ENCODE measurements at regions not wholly inside any gene's neighbourhood (a gene's known extent, or its start where the extent isn't known, plus 50 kb on each side); places are given as distances from the start of the nearest gene placed in this dataset.

GRCh38 chr2:8440029-8440778 lies 241.7 kb upstream of the ID2 start:
- Histone ChIP-seq H3K36me3 (ENCODE audit: control insufficient read depth in 2 of 2, insufficient read depth in 1 of 2, low read length in 2 of 2) (no peaks in the 10 kb centered on the region), H3K4me3 (ENCODE audit: low read depth, low read length) (no peak overlapping the region), H3K27ac (ENCODE audit: extremely low read depth, low read depth, low read length) (no peak overlapping the region), H3K9me3 (ENCODE audit: control insufficient read depth, insufficient read depth, low read depth, low read length) (no peaks in the 10 kb centered on the region), H3K4me1 (ENCODE audit: control insufficient read depth, insufficient read depth, low read length) (no peaks in the 10 kb centered on the region)
- TF ChIP-seq KLF1 (tag by site-specific recombination; IDR thresholded peaks at IDR 0.05) (no peak), ZNF560 (tag by site-specific recombination; IDR thresholded peaks at IDR 0.05; ENCODE audit: borderline replicate concordance) (no peak), ZNF423 (tag by site-specific recombination; IDR thresholded peaks at IDR 0.05) (no peak), ZBTB17 (tag by site-specific recombination; IDR thresholded peaks at IDR 0.05) (no peak), WT1 (tag by site-specific recombination; IDR thresholded peaks at IDR 0.05) (no peak), ZNF768 (tag by site-specific recombination; IDR thresholded peaks at IDR 0.05) (no peak), ZNF426 (tag by site-specific recombination; IDR thresholded peaks at IDR 0.05) (no peak), ZNF629 (tag by site-specific recombination; IDR thresholded peaks at IDR 0.05) (no peak), ZBTB48 (tag by site-specific recombination; IDR thresholded peaks at IDR 0.05) (no peak), ZNF76 (tag by site-specific recombination; IDR thresholded peaks at IDR 0.05; ENCODE audit: borderline replicate concordance, low read depth) (no peak), ZNF654 (tag by site-specific recombination; IDR thresholded peaks at IDR 0.05; ENCODE audit: low read depth) (no peak), ZNF701 (tag by site-specific recombination; IDR thresholded peaks at IDR 0.05) (no peak), ZNF391 (tag by site-specific recombination; IDR thresholded peaks at IDR 0.05; ENCODE audit: borderline replicate concordance, low read depth) (no peak), BCL11A (tag by site-specific recombination; IDR thresholded peaks at IDR 0.05; ENCODE audit: low read depth) (no peak), ZNF596 (tag by site-specific recombination; IDR thresholded peaks at IDR 0.05) (no peak)
- TF ChIP-seq, protein P1, sequence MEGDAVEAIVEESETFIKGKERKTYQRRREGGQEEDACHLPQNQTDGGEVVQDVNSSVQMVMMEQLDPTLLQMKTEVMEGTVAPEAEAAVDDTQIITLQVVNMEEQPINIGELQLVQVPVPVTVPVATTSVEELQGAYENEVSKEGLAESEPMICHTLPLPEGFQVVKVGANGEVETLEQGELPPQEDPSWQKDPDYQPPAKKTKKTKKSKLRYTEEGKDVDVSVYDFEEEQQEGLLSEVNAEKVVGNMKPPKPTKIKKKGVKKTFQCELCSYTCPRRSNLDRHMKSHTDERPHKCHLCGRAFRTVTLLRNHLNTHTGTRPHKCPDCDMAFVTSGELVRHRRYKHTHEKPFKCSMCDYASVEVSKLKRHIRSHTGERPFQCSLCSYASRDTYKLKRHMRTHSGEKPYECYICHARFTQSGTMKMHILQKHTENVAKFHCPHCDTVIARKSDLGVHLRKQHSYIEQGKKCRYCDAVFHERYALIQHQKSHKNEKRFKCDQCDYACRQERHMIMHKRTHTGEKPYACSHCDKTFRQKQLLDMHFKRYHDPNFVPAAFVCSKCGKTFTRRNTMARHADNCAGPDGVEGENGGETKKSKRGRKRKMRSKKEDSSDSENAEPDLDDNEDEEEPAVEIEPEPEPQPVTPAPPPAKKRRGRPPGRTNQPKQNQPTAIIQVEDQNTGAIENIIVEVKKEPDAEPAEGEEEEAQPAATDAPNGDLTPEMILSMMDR (tag by site-specific recombination; IDR thresholded peaks at IDR 0.05), result no peak
- CTCF ChIA-PET, result no interaction called here
- POLR2A ChIA-PET, result no interaction called here

DNA sequence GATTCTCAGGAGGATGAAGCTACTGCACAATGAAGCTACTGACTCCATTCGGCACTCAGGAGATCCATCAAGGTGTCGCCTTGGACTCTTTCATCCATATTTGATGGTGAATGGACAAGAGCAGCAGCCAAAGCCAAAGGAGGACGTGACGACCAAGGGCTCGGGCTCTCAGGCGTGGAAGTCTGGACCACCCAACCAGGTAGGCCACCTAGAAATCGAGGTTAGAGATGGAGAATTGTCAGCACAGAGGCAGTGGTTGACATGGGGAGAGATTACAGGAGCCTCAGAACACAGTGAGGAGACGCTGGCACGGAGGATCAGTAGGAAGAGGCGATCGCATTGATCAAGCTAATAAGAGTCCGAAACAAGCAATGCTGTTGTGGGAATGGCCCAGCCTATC lies 240.5 kb upstream of the ID2 start:
- ChIA-PET POLR2A (no interaction called here), CTCF (no interaction called here)
- Histone ChIP-seq H3K4me3 (ENCODE audit: low read depth, low read length) (no peak overlapping the region), H3K27ac (ENCODE audit: extremely low read depth, low read depth, low read length) (no peak overlapping the region), H3K9me3 (ENCODE audit: control insufficient read depth, insufficient read depth, low read depth, low read length) (no peaks in the 10 kb centered on the region), H3K4me1 (ENCODE audit: control insufficient read depth, insufficient read depth, low read length) (no peaks in the 10 kb centered on the region), H3K36me3 (ENCODE audit: control insufficient read depth in 2 of 2, insufficient read depth in 1 of 2, low read length in 2 of 2) (no peaks in the 10 kb centered on the region)
- no peak for TF ChIP-seq ZNF544 (tag by site-specific recombination; IDR thresholded peaks at IDR 0.05)
- no peak for TF ChIP-seq ZNF561 (tag by site-specific recombination; IDR thresholded peaks at IDR 0.05; ENCODE audit: borderline replicate concordance)
- TF ChIP-seq ZNF660 (tag by site-specific recombination; IDR thresholded peaks at IDR 0.05), result no peak
- TF ChIP-seq TRIM28 (IDR thresholded peaks at IDR 0.05; ENCODE audit: borderline replicate concordance, low read length), result no peak
- no peak for TF ChIP-seq ZFHX2 (tag by site-specific recombination; conservative IDR thresholded peaks at IDR 0.05)

- Histone ChIP-seq H3K4me3 (ENCODE audit: low read depth, low read length) (no peak overlapping the region), H3K27ac (ENCODE audit: extremely low read depth, low read depth, low read length) (no peak overlapping the region), H3K4me1 (ENCODE audit: control insufficient read depth, insufficient read depth, low read length) (no peaks in the 10 kb centered on the region), H3K9me3 (ENCODE audit: control insufficient read depth, insufficient read depth, low read depth, low read length) (no peaks in the 10 kb centered on the region), H3K36me3 (ENCODE audit: control insufficient read depth in 2 of 2, insufficient read depth in 1 of 2, low read length in 2 of 2) (no peaks in the 10 kb centered on the region)
- ChIA-PET CTCF (no interaction called here), POLR2A (no interaction called here)
- no peak for TF ChIP-seq ZNF138 (tag by site-specific recombination; IDR thresholded peaks at IDR 0.05; ENCODE audit: borderline replicate concordance)
- TF ChIP-seq KLF16 (tag by site-specific recombination; IDR thresholded peaks at IDR 0.05), result no peak
- no peak for TF ChIP-seq ZNF302 (tag by site-specific recombination; IDR thresholded peaks at IDR 0.05; ENCODE audit: low read depth)
- no peak for TF ChIP-seq ZNF621 (tag by site-specific recombination; IDR thresholded peaks at IDR 0.05)
- no peak for TF ChIP-seq ZNF26 (tag by site-specific recombination; IDR thresholded peaks at IDR 0.05)
- TF ChIP-seq KLF7 (tag by site-specific recombination; IDR thresholded peaks at IDR 0.05; ENCODE audit: borderline replicate concordance), result no peak
- TF ChIP-seq, protein P2, sequence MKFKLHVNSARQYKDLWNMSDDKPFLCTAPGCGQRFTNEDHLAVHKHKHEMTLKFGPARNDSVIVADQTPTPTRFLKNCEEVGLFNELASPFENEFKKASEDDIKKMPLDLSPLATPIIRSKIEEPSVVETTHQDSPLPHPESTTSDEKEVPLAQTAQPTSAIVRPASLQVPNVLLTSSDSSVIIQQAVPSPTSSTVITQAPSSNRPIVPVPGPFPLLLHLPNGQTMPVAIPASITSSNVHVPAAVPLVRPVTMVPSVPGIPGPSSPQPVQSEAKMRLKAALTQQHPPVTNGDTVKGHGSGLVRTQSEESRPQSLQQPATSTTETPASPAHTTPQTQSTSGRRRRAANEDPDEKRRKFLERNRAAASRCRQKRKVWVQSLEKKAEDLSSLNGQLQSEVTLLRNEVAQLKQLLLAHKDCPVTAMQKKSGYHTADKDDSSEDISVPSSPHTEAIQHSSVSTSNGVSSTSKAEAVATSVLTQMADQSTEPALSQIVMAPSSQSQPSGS (tag by site-specific recombination; IDR thresholded peaks at IDR 0.05; ENCODE audit: low read depth), result no peak
- no peak for TF ChIP-seq RBAK (tag by site-specific recombination; IDR thresholded peaks at IDR 0.05)
- TF ChIP-seq GLIS1 (tag by site-specific recombination; IDR thresholded peaks at IDR 0.05), result no peak
Observed at GRCh38 chr2:8441986-8442385, 239.9 kb upstream of the ID2 start.
